DND-41 (cell line): ENCODE measurements at regions not wholly inside any gene's neighbourhood (a gene's known extent, or its start where the extent isn't known, plus 50 kb on each side); places are given as distances from the start of the nearest gene placed in this dataset.

Experiments
- ATAC-seq: fragments of 200-7000 bp; cut with Tn5 transposase; 3 replicates; pipeline ENCODE4 v1.9.1; 2021; ENCODE audit warnings: low read depth; ENCODE audit not compliant: insufficient read depth
- DNase-seq: peaks from one replicate; pipeline ENCODE4 v3.0.0-alpha.2; 2020
- H2AFZ ChIP-seq: 2 replicates; pipeline ENCODE4 v1.6.0; 2012; ENCODE audit warnings: low read depth, low read length
- H3K27ac ChIP-seq: 2 replicates; pipeline ENCODE4 v1.5.1; 2012; ENCODE audit warnings: low read length, inconsistent platforms
- H3K27me3 ChIP-seq: fragments of 200-600 bp; sonication (generic); 2 replicates; pipeline ENCODE4 v1.6.0; 2012; ENCODE audit warnings: low read length, mild to moderate bottlenecking, inconsistent platforms; ENCODE audit not compliant: insufficient read depth, poor library complexity
- H3K36me3 ChIP-seq: 2 replicates; pipeline ENCODE4 v1.5.1; 2012; ENCODE audit warnings: low read length, inconsistent platforms; ENCODE audit not compliant: insufficient read depth
- H3K4me1 ChIP-seq: 2 replicates; pipeline ENCODE4 v1.5.1; 2012; ENCODE audit warnings: mild to moderate bottlenecking, low read length; ENCODE audit not compliant: insufficient read depth
- H3K4me2 ChIP-seq: 2 replicates; pipeline ENCODE4 v1.6.0; 2012; ENCODE audit warnings: mild to moderate bottlenecking, moderate library complexity, low read length, inconsistent platforms; ENCODE audit not compliant: insufficient read depth
- H3K4me3 ChIP-seq, 2 experiments: fragments of 200-600 bp in 1 of 2; shearing (Covaris generic) in 1 of 2; 2 replicates each; pipeline ENCODE4 v1.5.1; 2012 to 2016; ENCODE audit warnings: inconsistent platforms in 2 of 2, low read length in 2 of 2, mild to moderate bottlenecking in 2 of 2, low read depth in 1 of 2, moderate library complexity in 1 of 2
- H3K79me2 ChIP-seq: 2 replicates; pipeline ENCODE4 v1.6.0; 2012; ENCODE audit warnings: low read length, inconsistent platforms; ENCODE audit not compliant: insufficient read depth
- H3K9ac ChIP-seq: 2 replicates; pipeline ENCODE4 v1.6.0; 2012; ENCODE audit warnings: low read depth, mild to moderate bottlenecking, inconsistent platforms, low read length, moderate library complexity
- H3K9me3 ChIP-seq: 2 replicates; pipeline ENCODE4 v1.5.1; 2012; ENCODE audit warnings: low read length, moderate library complexity, mild to moderate bottlenecking, inconsistent platforms; ENCODE audit not compliant: insufficient read depth, severe bottlenecking
- H4K20me1 ChIP-seq: 2 replicates; pipeline ENCODE4 v1.6.0; 2012; ENCODE audit warnings: low read length; ENCODE audit not compliant: insufficient read depth
- EZH2 ChIP-seq: IDR thresholded peaks from 3 replicates; pipeline ENCODE4 v1.6.1; 2012; ENCODE audit warnings: borderline replicate concordance, low read depth, mild to moderate bottlenecking, moderate library complexity, low read length, inconsistent platforms; ENCODE audit not compliant: severe bottlenecking
- TF ChIP-seq, protein P1 (sequence below): IDR thresholded peaks from 2 replicates; pipeline ENCODE4 v1.5.1; 2012; ENCODE audit warnings: borderline replicate concordance, low read length, moderate library complexity, mild to moderate bottlenecking; ENCODE audit not compliant: poor library complexity, severe bottlenecking; ENCODE audit errors: extremely low read depth

- no peaks in the 10 kb centered on the region for H3K27me3 ChIP-seq
- TF ChIP-seq EZH2 = no peak
- TF ChIP-seq, protein P1, sequence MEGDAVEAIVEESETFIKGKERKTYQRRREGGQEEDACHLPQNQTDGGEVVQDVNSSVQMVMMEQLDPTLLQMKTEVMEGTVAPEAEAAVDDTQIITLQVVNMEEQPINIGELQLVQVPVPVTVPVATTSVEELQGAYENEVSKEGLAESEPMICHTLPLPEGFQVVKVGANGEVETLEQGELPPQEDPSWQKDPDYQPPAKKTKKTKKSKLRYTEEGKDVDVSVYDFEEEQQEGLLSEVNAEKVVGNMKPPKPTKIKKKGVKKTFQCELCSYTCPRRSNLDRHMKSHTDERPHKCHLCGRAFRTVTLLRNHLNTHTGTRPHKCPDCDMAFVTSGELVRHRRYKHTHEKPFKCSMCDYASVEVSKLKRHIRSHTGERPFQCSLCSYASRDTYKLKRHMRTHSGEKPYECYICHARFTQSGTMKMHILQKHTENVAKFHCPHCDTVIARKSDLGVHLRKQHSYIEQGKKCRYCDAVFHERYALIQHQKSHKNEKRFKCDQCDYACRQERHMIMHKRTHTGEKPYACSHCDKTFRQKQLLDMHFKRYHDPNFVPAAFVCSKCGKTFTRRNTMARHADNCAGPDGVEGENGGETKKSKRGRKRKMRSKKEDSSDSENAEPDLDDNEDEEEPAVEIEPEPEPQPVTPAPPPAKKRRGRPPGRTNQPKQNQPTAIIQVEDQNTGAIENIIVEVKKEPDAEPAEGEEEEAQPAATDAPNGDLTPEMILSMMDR = no peak
- no peak overlapping the region for H3K27ac ChIP-seq
- no peaks in the 10 kb centered on the region for H3K36me3 ChIP-seq
- H3K4me2 ChIP-seq = no peak overlapping the region
- H3K9me3 ChIP-seq = no peaks in the 10 kb centered on the region
- DNase-seq (no peak), ATAC-seq (no peak)
- no peak overlapping the region for H2AFZ ChIP-seq
- H3K4me3 ChIP-seq = no peak overlapping the region
- no peak overlapping the region for H3K9ac ChIP-seq
- no peaks in the 10 kb centered on the region for H3K79me2 ChIP-seq
- no peaks in the 10 kb centered on the region for H3K4me1 ChIP-seq
- no peaks in the 10 kb centered on the region for H4K20me1 ChIP-seq
These were observed 794.9 kb upstream of the SOX9 start for GRCh38 chr17:71325886-71326285.

GRCh38 chr17:71327376-71328059 lies 793.3 kb upstream of the SOX9 start:
- Histone ChIP-seq H3K4me1 (no peaks in the 10 kb centered on the region), H4K20me1 (no peaks in the 10 kb centered on the region), H3K79me2 (no peaks in the 10 kb centered on the region), H3K27me3 (no peaks in the 10 kb centered on the region), H3K4me2 (no peak overlapping the region), H3K4me3 (no peak overlapping the region), H3K36me3 (no peaks in the 10 kb centered on the region), H3K9me3 (no peaks in the 10 kb centered on the region), H2AFZ (no peak overlapping the region), H3K9ac (no peak overlapping the region), H3K27ac (no peak overlapping the region)
- TF ChIP-seq, protein P1 = no peak
- no peak for TF ChIP-seq EZH2
- ATAC-seq (no peak), DNase-seq (no peak)

DNA sequence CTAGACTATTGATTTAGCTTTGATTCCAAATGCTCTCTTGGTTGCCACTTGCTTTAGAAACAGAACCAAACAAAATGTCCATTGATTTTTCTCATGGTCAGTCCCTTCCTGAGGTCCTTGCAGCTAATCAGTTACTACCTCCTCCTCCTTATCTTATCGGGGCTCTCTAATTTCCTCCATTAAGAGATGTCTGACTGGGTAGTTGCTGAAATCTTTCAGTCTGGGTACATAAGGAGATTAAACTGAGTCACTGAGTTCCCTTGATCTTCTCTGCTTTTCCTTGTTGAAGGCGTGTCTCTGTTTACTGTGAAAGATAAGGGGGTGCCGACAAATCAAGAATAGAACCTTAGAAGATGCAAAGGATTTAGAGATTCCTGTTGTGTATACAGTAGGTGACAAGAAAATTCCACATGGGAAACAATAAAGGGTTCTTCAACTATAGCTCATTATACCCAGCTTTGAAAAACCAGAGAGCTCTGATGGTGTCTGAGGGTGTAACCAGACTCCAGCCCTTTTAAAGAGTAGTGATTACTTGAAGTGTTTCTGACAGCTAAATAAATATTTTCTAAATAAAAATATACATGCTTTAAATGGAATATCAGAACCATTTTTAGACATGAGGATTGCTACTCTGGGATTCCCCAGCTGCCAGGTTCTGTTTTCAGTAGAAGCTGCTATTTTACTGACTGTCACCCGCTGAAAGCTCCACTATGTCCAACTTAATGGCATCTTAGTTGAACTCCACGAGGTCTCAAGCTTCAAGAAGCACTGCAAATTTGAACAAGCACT lies 791.3 kb upstream of the SOX9 start:
- ATAC-seq (no peak), DNase-seq (no peak)
- no peak overlapping the region for H3K4me3 ChIP-seq
- no peaks in the 10 kb centered on the region for H3K36me3 ChIP-seq
- H3K27me3 ChIP-seq = no peaks in the 10 kb centered on the region
- no peaks in the 10 kb centered on the region for H3K79me2 ChIP-seq
- H3K4me1 ChIP-seq = no peaks in the 10 kb centered on the region
- H3K9me3 ChIP-seq = no peaks in the 10 kb centered on the region
- H4K20me1 ChIP-seq = no peaks in the 10 kb centered on the region
- H3K9ac ChIP-seq = no peak overlapping the region
- no peak for TF ChIP-seq EZH2
- TF ChIP-seq, protein P1 = no peak
- H2AFZ ChIP-seq = no peak overlapping the region
- no peak overlapping the region for H3K4me2 ChIP-seq
- H3K27ac ChIP-seq = no peak overlapping the region
